ENCODE measurements at regions not wholly inside any gene's neighbourhood (a gene's known extent, or its start where the extent isn't known, plus 50 kb on each side); places are given as distances from the start of the nearest gene placed in this dataset.

DNA sequence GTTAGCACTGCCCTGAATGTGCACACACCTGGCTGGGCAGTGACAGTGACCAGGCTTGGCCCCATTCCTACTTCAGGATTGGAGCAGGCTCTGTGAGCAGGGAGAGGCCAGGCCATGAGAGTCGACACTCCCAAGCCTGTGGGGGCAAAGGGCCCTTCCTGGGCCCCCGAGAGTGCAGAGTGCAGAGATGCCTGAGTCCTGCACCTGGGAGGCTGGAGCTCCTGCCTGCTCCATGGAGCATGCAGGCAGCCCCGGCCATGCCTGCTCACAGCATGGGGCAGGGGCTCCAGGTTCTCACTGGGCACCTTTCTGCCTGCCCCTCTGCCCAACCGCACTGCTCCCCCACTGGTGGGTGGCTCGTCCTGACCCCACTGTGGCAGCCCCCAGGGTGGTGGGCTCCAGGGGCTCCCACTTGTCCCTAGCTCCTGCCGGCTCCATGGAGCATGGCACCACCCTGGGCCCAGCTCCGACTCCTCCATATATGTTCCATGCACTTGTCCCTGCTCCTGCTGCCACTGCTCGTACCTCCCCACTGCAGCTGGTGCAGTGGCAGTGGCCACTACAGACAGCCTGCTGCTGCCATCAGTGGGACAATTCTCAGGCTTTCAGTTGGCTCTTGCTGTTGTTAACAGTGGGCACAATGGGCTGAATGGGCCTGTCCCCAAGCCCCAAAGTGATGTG is 282.0 kb downstream of the RPRM start:
- DNase-seq: no peak

DNA sequence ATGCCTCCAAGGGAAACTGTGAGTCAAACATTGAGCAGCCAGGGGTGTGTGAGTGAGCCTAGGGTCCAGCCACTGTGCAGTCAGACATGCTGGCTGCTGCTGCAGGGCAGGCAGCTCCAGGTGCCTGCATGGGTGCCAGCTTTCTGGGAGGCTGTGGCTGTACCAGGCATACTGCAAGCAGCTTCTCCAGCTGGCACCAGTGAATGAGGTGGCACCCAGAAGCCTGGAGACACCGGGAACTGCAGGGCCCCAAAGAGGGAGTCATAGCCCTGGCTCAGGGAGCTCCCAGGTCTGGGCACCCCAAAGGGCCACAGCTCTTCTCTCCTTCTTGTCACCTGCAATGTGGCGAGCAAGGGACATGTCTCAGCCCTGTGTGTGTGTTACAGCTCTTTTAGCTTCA is 283.2 kb downstream of the RPRM start:
- DNase-seq: no peak

DNA sequence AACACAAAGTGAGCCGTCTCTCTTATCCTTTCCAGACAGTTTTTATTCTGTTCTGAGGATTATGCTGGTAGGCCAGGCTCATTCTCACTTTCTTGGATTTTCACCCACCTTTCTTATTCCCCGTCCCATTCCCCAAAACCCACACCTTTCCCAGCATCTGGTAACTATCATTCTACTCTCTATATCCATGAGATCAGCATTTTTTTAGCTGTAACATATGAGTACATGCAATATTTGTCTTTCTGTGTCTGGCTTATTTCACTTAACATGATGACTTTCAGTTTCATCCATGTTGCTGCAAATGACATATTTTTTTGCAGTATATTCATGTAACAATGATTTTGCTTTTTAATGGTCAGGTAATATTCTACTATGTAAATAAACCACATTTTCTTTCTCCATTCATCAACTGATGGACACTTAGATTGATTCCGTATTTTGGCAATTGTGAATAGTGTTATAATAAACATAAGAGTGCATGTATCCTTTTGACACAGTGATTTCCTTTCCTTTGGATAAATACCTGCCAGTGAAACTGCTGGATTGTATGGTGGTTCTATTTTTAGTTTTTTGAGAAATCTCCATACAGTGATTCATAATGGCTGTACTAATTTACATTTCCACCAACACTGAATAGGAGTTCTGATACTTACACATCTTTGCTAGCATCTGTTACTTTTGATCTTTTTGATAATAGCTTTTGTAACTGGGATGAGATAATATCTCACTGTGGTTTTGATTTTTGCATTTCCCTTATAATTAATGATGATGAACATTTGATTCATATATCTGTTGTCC is 289.3 kb downstream of the RPRM start:
- DNase-seq: no peak

DNA sequence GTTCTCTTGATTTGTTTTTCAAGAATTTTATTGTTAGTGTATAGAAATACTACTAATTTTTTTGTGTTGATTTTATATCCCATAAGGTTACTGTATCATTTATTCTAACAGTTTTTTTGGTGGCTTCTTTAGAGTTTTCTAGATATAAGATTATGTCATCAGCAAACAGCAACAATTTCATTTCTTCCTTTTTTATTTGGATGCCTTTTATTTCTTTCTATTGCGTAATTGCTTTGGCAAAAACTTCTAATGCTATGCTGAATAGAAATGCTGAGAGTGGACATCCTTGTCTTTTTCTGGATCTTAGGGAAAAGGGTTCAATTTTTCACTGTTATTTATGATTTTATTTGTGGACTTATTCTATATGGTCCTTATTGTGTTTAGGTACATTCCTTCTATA is 298.8 kb downstream of the RPRM start:
- DNase-seq: no peak

DNA sequence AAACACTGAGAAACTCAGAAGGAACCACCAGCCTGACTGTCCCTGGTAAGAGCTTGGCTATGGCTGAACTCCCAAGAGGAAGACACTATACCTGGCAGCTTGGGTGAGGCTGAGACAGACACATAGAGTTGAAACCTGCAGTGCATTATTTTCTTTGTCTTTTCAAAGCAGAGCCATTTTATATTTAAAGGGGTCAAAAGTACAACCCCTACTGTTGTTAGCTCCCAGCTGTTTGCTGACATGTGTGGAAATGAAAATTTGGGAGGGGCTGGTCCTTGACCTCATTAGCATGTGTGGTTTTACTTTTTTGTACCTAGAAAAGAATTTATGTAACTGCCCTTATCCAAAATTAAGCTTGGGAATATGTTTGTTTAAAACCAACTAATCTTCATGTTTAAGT is 309.0 kb downstream of the RPRM start:
- no peak for DNase-seq

DNA sequence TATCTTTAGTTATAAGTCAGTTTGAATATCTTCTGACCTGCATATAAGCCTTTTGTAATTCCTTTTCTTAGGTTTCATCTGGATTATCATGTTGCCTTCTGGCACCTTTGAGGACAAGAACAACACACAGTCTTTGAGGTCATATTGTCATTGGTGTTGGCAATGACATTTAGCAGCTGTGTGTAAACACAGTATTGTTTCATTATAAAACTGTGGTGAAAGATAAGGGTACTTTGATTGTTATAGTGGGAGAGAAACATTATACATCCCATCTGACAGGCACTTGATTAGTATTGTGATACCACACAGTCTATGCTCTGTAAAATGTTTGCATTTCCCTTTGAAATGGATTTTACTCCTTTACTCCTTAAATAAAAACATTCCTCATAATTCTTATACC is 313.5 kb downstream of the RPRM start:
- no peak for DNase-seq

DNA sequence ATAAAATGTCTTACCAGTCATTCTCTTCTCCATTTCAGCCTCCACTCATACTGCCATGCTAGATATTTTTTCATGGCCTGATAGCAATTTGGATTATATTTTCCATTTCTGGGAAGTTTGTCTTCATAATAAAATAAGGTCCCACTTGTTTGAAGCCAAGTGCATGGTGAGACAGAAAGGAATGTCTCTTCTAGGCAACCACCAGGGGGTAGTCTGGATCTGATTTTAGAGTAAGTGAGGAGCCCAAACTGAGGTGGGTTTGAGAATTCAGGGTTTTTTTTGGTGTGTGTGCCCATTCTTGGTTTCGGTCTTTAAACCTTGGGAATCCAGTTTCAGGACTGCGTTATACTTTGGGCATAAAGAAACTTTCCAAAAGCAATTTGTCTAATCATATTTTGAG is 315.5 kb downstream of the RPRM start:
- DNase-seq: peak in 1 of 2 donors; percentile 6

DNA sequence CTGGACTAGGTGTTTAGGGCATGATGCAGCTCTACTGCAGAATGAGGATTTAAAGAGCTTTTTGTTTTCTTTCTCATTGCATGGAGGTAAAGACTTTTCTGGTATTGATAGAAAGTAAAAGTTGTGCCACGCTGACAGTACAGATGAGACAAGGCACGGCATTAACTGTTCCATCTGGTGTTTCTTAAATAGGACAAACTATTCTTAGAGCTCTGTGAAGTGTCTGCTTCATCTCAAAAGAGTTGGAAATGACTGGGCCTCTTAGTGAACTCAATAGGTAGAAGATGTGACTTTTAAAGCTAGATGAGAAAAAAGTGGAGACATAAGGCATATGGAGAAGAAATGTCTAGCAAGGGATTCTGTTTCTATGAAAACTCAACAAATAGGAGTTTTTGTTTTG is 321.8 kb downstream of the RPRM start:
- no peak for DNase-seq

DNA sequence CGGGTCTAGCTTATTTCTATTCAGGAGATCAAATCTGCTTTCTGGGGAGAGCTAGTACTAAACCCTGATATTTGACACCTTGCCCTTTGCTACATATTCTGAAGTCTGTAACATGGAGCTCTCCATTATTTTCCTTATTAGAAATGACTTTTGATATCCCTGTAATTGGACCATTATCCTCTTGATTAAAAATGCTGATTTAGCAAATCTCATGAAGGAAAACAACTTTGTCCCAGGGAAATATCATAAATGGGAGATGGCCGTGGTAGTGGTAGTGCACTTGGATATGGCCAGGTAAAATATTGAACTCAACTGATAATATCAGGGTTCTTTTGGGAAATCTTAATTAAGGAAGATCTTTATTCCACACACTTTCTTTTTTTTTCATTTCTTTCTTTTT is 326.5 kb downstream of the RPRM start:
- no peak for DNase-seq

DNA sequence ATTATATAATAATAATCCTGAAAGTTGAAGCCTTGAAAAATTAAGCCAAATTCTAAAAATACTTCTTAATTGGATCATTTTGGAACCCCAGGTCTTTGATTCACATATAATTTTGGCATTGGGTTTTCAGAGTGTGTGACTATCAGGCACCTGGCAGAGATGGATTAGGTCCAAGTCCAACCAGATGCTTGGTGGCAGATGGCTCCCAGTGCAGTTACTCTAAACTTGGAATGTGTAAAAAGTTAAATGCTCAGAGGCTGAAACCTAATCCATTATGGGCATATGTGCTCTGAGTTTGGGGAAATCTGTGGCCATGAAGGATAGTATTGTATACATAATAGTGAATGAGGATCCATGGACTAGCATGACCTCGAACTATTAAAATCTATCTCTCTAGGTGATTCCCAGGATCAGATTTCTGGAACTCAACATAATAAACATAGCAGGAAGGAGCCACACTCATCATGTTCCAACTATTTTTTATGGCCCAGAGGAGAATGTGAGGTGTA is 333.0 kb downstream of the RPRM start:
- no peak for DNase-seq

DNA sequence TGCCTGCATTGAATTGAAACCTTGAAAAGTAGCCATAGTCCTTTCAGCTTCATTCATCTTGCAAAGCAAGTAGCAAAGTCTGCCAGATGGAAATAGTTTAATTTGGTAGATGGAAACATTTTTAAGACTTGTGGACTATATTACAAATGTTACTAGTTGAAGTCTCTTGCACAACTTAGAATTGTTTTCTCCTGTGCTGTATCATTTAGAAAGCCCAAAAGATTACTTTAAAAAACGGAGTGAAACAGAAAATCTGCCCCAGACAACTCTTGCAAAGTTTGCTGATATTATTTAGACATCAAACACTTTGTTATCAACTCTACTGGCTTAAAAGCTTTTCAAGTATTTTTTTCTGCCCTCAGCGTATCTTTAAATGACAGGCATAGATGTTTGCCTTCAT is 335.0 kb downstream of the RPRM start:
- DNase-seq: no peak

DNA sequence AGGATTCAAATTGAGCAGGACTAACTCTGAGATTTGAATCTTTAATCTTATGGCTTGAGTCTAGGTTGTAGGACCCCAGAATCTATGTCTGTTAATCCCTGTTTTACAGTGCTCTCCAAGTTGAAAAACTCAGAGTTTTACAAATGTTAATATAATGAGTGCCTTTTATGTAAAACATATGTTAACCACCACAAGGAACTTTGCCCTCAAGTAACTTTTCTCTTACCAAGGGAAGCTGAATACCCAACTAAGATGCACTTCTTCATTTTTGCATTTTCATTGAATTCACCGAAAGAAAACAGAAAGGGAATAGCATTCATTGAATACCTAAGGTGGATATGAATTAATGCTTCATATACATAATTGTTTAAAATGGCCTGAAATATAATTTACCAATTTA is 338.1 kb downstream of the RPRM start:
- DNase-seq: no peak

DNA sequence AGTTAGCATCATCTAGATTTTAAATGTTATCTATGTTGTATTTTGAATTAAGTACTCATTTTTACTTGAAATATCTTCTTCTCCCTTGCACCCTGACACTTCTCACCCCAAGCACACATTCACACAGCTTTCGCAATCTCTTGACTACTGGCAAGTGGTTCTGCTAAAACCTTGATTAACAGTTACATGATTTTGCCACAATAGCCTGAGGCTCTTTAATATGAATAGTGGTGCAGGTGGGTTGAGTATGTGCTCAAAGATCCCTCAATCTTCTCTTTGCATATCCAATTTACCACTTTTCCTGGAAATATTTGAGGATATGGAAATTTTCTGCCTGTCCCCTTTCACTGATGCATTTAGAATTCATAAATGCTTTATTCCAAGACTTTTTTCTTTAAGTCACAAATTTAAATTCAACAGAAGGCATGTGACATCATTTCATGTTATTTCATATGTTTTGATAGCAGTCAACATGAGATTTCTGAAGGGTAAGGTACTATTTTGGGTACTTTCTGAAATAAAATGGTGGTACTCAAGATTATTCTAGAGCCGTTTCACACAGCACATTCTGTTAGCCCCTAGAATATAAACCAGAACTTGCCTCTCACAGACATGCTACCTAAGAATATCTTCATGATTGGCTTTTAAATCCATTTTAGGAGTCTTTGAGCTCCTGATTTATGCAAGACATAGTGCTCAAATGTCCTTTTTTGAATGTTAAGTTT is 339.7 kb downstream of the RPRM start:
- DNase-seq: no peak

DNA sequence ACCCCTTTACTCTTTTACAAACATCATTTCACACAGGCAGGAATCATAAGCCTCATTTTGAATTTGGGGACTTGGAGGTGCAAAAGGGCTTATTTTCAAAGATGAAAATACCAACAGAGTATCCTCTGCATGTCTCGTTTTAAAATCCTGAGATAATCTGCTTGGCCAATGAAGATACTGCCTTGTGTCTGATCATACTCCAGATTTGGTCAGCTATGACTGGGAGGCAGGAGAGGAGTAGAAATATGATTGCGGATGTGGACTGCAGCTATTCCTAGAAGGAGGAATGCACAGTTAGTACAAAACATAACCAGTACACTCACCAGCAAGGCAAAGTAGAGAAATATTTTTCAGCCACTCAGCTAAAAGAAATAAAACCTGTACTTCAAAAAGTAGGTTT is 342.3 kb downstream of the RPRM start:
- DNase-seq: no peak

DNA sequence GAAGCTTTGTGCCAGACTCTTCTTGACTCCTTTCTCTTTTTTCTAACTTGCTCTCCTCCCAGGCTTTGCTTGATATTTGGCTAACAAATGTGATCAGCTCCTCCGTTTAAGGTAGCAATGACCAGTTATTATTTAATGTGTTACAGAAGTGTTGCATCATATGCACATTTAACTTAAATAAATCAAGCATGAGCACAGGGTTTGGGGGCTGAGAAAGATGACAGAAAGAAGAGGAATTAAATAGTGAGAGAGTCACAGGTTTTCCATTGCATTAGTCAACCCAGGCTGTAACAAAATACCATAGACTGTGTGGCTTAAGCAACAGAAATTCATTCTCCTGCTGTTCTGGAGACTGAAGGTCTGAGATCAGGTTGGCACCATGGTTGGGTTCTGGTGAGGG is 343.8 kb downstream of the RPRM start:
- no peak for DNase-seq

DNA sequence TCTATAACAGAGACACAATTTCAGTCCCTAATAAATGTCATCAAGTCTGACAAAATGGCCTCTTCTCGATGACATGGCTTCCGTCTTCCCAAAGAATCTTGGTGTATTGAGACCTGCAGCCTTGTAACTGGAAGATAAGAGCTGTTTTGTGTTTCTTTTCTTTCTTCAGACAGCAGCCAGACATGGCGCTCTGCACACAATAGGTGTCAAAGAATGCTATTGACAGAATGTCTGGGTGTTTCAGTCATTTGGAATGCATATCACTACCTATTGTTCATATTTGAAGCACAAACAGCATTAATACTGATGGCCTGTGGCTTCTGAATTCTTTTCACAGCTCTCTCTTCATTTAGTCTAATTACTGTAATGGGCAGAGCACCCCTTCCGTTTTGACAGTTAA is 344.8 kb downstream of the RPRM start:
- no peak for DNase-seq

DNA sequence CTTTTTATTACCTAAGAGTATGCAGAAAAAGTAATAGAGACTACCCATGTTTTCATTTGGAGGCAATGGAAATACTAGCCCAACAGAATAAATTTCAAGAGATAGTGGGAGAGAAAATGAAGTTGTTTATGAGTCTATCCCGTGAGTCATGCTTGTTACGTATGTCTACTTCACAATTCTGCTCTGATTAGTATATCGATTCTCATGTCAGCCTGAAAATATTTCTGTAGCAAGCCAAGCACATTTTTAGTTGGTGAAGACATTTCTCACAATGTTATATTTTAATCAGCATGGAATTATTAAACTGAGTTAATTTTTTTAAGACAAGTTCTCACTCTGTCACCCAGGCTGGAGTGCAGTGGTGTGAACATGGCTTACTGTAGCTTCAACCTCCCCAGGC is 346.1 kb downstream of the RPRM start:
- no peak for DNase-seq

DNA sequence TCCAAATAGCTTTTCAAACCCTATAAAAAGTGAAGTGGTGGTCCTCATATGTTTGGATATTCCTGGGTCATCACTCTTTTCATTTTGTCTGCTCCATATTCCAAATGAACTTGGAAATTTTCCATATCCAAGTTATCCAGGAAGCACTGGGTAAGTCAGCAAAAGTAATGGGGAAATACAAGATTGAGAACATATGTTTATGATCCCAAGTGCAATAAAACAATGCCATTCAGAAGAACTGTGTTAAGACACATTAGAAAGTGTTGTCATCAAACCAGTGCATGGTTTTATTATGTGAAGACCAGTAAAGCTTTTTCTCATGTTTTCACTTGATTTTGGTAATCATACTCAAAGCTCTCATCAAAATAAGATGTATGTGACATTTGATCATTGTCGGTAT is 363.4 kb downstream of the RPRM start:
- DNase-seq: no peak

DNA sequence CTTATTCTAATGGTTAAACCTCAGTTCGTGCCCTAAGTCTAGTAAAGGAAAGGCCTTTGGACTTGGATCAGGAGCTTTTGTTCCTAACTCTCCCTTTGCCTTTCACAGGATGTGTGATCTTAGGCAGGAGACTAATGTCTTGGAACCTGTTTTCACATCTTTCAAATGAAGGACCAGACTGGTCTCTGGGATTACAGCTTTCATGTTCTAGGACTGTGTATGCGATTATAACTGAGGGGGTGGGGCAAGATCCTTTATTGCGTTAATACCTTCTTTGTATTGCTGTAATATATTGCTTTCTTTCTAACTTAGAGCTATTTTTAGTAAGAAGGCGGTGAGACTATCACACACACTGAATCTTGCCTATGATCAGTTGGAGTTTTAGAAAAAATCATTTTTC is 368.1 kb downstream of the RPRM start:
- no peak for DNase-seq

DNA sequence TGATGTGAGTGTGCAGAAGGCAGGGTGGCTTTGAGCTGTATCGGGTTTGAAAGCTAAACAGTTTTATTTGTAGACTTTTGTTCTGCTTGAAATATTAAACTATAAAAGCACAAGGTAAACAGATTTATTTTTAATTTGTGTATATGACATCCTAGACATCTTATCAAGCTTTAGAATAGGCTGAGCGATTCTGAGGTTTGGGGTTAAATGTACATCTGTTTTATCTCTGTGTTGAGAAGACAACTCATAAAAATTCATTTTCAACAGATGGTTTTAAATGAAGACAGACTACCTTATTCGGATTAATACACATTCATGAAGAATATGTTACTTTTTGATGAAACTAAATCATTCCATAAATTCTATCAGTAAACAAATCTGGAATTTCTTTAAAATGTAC is 368.8 kb downstream of the RPRM start:
- DNase-seq: no peak

DNA sequence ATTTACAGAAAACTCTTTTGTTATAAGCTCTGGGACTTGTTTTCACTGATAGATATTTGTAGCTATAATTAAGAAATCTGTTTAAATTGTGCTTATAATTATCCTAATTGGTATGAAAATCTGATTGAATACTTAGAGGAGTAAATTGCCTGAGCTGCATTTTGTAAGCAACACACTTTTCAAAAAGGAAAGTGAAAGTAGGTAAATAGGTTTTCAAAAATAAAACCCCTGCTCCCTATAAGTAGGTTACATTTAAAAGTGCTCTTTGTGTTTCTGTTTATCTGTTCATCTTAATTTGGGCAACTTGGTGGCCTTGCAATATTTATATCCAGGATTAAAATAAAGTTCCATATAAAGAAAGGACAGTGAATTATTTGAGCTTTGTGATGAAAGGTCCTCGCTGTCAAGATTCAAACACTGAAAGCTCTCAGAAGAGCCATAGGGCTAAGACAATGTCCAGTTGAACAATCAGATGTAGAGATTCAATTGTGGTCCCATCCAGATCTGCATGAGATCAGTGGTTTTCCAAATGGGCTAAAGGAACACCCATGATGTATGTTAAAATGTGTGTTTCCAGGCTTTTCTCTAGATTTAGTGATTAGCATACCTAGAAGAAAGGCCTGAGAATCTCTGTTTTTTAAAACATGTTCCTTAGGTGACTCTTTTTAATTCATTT is 371.6 kb downstream of the RPRM start:
- no peak for DNase-seq

DNA sequence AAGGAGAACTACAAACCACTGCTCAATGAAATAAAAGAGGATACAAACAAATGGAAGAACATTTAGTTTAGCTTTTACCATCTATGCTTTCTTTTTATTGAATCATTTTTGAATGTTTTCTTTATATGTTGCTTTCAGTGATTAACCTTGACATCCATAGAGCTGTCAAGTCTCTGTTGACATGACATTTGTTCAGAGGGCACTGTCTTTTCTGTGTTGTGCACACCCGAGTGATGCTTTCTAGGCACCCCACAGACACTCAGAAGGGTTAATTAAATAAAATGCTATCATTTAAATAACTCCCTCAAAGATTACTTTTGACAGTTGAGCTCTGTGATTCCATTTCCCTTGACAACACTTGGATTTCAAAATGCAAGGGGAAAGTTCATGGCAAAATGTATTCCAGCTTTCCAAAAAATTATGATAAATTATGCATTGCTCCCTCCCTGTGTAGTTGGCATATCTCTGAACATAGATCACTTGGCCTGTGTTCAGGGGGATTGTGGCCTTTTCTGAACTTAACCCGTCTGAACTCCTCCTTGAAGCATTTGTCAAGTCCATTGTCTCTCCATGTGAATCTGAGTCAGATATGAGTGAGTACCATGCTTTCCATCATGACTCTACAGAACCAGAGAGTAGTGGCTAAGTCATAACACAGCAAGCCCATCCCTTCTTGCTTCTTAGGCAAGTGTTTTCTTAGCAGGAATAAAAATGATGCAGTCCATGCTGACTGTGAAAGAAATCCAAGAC is 372.6 kb downstream of the RPRM start:
- DNase-seq: no peak
